Neural progenitor cell (in vitro differentiated cells): ENCODE measurements at regions not wholly inside any gene's neighbourhood (a gene's known extent, or its start where the extent isn't known, plus 50 kb on each side); places are given as distances from the start of the nearest gene placed in this dataset.

Experiments
- EZH2 ChIP-seq: fragments of 200-600 bp; sonication (generic); IDR thresholded peaks from 2 replicates; pipeline ENCODE4 v1.6.1; 2017; ENCODE audit warnings: antibody characterized with exemption, mild to moderate bottlenecking, moderate library complexity
- EZH2phosphoT487 ChIP-seq: fragments of 200-600 bp; sonication (generic); IDR thresholded peaks from 2 replicates; pipeline ENCODE4 v1.6.1; 2017; ENCODE audit warnings: antibody characterized with exemption
- TF ChIP-seq, protein P1 (sequence below): fragments of 200-600 bp; sonication (generic); IDR thresholded peaks from 2 replicates; pipeline ENCODE4 v1.5.1; 2017; ENCODE audit warnings: antibody characterized with exemption, mild to moderate bottlenecking

DNA sequence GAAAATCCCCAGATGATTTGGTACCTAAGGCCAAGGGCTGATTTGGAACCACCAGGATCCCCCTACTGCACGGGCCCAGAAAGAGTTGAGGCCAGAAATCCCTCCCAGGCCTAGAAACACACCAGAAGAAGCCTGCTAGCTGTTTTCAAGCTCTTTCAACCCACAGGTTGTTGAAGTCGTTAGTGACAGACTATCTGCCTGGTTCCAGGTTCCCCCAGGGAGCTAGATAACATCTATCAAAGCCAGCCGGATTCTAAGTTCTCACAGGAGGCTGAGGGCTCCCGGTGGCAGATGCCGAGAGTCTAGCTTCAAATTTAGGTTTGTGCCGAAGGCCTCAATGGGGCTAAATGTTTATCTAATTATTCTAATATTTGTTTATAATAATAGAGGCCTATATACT is 132.0 kb upstream of the ATP6AP2 start:
- TF ChIP-seq, protein P1, sequence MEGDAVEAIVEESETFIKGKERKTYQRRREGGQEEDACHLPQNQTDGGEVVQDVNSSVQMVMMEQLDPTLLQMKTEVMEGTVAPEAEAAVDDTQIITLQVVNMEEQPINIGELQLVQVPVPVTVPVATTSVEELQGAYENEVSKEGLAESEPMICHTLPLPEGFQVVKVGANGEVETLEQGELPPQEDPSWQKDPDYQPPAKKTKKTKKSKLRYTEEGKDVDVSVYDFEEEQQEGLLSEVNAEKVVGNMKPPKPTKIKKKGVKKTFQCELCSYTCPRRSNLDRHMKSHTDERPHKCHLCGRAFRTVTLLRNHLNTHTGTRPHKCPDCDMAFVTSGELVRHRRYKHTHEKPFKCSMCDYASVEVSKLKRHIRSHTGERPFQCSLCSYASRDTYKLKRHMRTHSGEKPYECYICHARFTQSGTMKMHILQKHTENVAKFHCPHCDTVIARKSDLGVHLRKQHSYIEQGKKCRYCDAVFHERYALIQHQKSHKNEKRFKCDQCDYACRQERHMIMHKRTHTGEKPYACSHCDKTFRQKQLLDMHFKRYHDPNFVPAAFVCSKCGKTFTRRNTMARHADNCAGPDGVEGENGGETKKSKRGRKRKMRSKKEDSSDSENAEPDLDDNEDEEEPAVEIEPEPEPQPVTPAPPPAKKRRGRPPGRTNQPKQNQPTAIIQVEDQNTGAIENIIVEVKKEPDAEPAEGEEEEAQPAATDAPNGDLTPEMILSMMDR, result no peak
- TF ChIP-seq EZH2, result no peak
- no peak for TF ChIP-seq EZH2phosphoT487
